NCI-H2081 treated with DMSO at 0.1 percent for 48 hours (cell line): ENCODE measurements at regions not wholly inside any gene's neighbourhood (a gene's known extent, or its start where the extent isn't known, plus 50 kb on each side); places are given as distances from the start of the nearest gene placed in this dataset.

ENCODE experiments used
- DNase-seq: peaks from one replicate; lab custom pipeline; 2025; lab: John Stamatoyannopoulos, UW

DNA sequence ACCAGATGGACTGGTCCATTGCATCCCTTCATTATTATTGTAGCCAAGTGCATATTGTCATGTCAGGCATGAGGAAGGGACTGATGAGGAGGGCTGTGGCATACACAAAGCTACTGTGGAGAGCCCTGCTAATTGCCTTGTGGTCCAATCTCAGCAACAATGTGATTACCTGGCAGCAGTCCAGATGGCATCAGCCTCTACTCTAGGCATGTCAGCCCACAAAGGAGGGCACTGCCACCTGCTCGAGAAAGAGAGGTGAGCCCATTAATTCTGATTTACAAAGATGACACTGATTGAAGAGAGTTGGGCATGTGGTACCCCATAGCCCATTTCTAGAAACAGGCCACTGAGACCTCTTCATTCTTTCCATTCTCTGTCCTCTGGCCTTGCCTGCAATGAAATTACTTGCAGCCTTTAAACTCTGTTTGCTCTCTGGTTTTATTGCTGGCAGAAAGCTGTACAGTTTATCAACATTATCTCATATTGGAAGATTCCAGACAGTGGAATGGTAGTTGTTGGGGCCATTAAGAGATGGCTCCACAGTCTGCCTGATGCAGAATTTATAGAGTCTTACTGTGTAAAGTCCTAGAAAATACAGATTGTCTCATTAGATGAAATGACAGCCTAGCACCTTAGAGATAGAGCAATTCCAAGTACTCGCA lies 307.7 kb downstream of the ARPP21 start:
- no peak for DNase-seq

- DNase-seq = no peak
Observed at GRCh38 chr3:35950021-35950420, 310.7 kb downstream of the ARPP21 start.

- no peak for DNase-seq
Observed at GRCh38 chr3:35954413-35954812, 315.1 kb downstream of the ARPP21 start.

GRCh38 chr3:35965908-35966307 lies 326.6 kb downstream of the ARPP21 start:
- no peak for DNase-seq

DNA sequence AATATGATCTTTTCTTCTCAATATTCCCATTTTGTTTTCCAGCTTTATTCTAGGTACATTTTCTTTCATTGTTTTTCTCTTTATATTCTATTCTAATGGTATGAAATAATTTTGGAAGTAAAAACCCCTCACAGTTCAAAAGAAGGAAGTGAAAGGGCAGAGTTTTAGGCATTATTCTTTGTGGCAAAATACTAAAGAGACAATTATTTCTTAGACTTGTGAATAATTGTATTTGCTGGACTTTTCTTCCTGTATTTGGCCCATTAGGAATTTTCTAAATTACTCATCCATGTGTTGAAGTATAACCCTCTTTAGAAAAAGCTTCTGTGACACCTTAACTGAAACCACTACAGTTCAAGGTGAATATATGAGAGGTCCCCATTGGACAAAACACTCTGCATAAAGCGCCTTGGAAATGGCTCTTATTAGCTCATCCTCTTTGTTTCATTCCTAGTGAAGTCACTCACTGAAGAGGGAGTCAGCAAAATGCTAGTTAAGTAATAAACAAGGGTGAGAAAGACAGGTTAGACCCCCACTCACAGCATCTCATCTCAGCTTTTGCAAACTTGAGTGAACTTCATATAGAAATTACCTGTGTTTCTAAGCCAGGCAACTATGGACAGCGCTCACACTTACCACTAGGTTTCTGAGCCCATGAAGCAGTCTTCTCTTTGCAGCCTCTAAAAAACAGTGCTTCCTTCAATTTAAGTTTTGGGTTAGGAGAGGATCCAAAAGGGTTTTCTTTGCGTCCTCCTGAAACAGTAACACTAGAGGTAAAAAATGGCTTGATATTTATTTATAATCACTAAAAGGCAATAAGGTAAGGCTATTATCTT lies 327.5 kb downstream of the ARPP21 start:
- DNase-seq = no peak

GRCh38 chr3:35968043-35968622 lies 328.8 kb downstream of the ARPP21 start:
- no peak for DNase-seq

DNA sequence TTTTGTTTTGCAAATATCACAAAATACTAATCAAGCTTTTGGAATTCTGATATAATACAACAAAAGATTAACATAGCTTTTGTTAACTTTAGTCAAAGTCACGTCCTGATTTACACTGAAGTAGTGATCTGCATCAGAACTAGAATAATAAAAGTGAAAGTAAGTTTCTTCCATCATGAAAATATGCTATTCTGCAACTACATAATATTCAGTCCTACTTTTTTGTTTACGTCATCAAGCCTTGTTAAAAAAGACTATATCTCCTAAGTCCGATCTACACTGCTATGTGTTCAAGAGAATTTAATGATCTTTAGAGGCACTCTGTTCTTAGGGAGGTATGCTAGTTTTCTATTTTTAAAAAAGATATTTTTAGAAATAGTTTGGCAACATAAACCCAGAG lies 330.1 kb downstream of the ARPP21 start:
- DNase-seq = no peak

GRCh38 chr3:35970793-35971192 lies 331.5 kb downstream of the ARPP21 start:
- no peak for DNase-seq

DNA sequence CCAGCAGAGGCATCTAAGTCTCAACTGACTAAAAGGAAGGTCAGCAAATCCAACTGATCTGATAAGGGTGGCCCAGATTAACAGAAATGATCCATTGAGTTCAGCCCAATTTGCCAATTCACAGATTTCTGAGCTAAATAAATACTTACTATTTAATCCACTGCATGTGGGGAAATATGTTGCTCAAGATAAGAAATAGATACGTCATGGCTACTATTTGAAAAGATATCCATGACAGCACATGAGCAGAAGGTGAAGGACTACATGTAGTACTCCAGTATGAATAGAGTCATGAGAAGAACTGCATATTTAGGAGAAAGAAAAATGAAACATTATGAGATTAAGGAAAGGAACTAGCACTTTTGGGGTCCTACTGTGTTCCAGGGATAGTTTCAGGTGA lies 332.4 kb downstream of the ARPP21 start:
- DNase-seq = no peak

DNA sequence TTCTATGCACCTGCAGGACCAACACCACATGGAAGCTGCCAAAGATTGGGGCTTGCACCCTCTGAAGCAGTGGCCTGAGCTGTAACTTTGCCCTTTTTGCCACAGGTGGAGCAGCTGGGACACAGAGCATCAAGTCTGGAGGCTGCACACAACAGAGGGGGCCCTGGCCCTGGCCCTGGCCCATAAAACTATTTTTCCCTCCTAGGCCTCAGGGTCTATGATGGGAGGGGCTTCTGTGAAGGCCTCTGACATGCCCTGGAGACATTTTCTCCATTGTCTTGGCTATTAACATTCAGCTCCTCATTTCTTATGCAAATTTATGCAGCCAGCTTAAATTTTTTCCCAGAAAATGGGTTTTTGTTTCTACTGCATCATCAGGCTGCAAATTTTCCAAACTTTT lies 335.5 kb downstream of the ARPP21 start:
- DNase-seq = no peak

DNA sequence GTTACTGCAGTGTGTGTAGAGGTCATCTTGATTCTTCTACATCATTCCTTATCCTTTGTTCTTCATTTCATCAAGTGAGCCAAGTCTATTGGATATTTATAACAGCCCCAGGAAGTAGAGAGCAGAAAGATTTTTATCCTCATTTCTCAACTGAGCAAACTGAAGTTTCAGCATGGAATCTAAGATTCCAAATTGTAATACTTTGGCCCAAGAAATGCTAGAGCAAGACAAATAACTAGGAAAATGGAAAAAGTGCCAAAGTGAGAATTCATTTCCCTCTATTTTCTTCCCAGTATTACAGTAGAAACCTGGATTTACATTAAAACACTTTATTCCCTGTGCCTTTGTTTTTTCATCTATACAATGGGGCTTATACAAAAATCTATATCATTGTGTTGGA lies 346.8 kb downstream of the ARPP21 start:
- no peak for DNase-seq

DNA sequence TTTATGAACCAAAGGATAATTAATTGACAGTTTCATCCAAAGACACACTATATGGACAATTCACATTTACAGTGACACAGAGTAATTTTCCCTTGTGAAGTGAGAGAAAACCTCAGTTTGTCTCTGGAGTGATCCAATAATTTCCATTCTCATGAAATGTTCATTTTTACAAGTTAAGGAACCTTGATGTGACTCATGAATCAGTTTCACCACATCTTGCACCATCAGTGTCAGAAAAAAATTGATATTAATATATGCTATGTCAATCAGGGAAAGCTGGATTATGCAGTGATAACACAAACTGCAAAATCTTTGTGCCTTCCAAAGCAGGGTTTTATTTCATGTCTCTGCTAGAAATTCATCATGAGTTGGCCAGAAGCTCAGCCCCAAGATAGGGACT lies 348.1 kb downstream of the ARPP21 start:
- DNase-seq = no peak

GRCh38 chr3:35992041-35992440 lies 352.7 kb downstream of the ARPP21 start:
- DNase-seq = no peak

- no peak for DNase-seq
Observed at GRCh38 chr3:36011791-36012190, 368.5 kb upstream of the STAC start.

DNA sequence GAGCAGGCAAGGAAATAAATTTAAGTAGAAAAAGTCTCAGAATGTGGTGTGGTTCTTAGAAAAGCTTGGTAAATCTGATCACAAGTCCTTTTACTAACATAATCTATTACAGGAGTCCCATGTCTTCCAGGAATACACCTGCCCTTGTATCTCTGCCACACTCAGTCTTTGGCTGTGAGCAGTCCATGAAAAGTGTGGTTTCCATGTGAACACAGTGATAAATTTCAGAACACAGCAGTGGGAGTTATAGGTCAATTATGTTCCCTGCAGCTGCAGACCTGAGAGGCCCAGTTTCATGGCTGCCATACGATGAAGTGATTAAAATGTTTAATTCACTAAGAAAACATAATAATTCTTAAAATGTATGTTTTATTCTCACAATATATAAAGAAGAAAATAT lies 366.9 kb upstream of the STAC start:
- DNase-seq = no peak

DNA sequence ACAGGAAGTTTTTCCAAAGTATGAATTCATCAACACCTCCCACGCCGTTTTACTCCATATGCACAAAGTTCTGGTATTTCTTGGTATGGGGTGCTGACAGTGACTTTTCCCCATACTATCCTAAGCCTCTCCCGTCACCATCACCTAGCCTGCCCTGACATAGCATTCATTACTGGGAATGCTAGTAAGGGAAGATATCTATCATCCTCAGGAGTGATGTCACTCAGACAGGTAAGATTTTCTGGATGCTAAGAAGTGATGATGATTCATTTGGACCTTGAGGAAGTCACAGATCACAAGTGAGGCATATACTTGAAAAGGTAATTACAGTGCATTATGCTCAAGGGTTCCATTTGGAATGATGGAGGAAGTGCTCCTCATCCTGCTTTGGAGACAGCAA lies 355.1 kb upstream of the STAC start:
- DNase-seq = no peak

DNA sequence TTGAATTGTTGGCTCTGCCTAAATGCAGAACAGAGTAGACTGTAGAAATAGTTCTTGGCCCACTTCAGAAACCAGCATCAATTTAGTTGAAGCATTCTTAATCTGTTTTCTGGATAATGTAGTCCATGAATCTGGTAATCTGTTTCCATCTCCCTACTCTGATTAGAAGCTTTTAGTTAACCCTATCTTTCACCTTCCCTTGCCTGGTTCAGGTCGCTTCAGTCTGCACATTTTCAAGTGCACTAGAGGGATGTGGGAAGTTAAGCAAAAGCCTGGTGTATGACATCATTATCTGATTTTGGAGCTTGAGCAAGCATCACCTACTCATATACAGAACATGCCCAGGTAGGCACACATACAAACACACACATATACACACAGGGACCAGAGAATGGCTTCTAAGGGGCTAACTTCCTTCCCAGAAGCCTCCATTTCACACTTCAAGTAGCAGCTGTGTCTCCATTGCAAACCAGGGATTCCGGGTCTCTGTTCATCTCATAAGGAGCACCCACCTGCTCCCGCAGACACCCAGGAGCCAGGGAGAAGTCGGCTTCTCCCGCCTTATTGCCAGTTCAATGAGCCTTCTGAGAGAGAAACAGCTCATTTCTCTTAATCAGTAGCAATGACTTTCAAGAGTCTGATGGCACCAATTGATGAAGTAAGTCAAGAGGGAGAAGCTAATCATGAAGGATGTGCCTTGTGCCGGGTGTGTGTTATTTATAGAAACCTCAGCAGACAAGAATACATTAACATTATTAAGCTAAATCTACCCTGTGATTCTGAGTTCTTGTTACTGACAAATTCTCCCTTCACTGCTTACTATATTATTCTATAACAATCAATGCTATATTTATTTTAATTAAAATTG lies 347.9 kb upstream of the STAC start:
- DNase-seq = no peak

GRCh38 chr3:36058404-36059030 lies 321.8 kb upstream of the STAC start:
- DNase-seq = no peak

- no peak for DNase-seq
Observed at GRCh38 chr3:36060950-36061349, 319.4 kb upstream of the STAC start.

GRCh38 chr3:36063992-36064391 lies 316.3 kb upstream of the STAC start:
- no peak for DNase-seq

DNA sequence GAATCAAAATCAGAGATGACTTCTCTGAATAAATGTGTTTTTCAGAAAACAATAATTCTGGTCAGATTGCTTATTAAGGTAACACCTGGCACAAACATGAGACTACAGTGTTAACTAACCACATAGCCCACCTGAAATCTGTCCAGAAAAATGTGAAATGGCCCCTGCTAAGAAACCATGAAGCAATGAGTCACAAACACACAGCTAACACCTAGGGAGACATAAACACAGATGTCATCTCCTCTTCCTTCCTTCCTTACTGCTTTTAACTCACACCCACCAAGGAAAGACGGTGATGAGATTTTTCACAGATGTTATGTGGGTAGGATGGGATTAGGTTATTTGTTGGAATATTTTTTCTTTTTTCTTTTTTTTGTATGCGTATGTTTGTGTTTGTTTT lies 315.0 kb upstream of the STAC start:
- DNase-seq = no peak

- DNase-seq = no peak
Observed at GRCh38 chr3:36075491-36075890, 304.8 kb upstream of the STAC start.
